GM20000 (cell line): ENCODE measurements at regions not wholly inside any gene's neighbourhood (a gene's known extent, or its start where the extent isn't known, plus 50 kb on each side); places are given as distances from the start of the nearest gene placed in this dataset.
A peak's percentile ranks its signal among the peaks of the same experiment; 100 is the strongest.

Experiments
- DNase-seq: peaks from one replicate; pipeline ENCODE4 v3.0.0; 2012; ENCODE audit warnings: low spot score
- CTCF ChIP-seq: IDR thresholded peaks from 2 replicates; pipeline ENCODE4 v1.5.1; 2012; ENCODE audit warnings: mild to moderate bottlenecking, control low read depth; ENCODE audit errors: extremely low read depth, missing control alignments

GRCh38 chr4:27616166-27616565 is 755.5 kb downstream of the STIM2 start:
- DNase-seq, result no peak
- TF ChIP-seq CTCF, result no peak

GRCh38 chr4:27619435-27619834 is 758.8 kb downstream of the STIM2 start:
- no peak for TF ChIP-seq CTCF
- DNase-seq, result no peak

GRCh38 chr4:27620886-27621285 is 760.2 kb downstream of the STIM2 start:
- TF ChIP-seq CTCF, result no peak
- no peak for DNase-seq

GRCh38 chr4:27624749-27625148 is 764.1 kb downstream of the STIM2 start:
- TF ChIP-seq CTCF, result no peak
- no peak for DNase-seq

GRCh38 chr4:27628609-27629008 is 768.0 kb downstream of the STIM2 start:
- no peak for DNase-seq
- no peak for TF ChIP-seq CTCF

GRCh38 chr4:27629532-27630225 is 769.0 kb downstream of the STIM2 start:
- no peak for TF ChIP-seq CTCF
- DNase-seq, result no peak

- peak; percentile 2 for DNase-seq
- TF ChIP-seq CTCF, result no peak
Observed at GRCh38 chr4:27635936-27636913, 775.6 kb downstream of the STIM2 start.
